ENCODE measurements at regions not wholly inside any gene's neighbourhood (a gene's known extent, or its start where the extent isn't known, plus 50 kb on each side); places are given as distances from the start of the nearest gene placed in this dataset.

DNA sequence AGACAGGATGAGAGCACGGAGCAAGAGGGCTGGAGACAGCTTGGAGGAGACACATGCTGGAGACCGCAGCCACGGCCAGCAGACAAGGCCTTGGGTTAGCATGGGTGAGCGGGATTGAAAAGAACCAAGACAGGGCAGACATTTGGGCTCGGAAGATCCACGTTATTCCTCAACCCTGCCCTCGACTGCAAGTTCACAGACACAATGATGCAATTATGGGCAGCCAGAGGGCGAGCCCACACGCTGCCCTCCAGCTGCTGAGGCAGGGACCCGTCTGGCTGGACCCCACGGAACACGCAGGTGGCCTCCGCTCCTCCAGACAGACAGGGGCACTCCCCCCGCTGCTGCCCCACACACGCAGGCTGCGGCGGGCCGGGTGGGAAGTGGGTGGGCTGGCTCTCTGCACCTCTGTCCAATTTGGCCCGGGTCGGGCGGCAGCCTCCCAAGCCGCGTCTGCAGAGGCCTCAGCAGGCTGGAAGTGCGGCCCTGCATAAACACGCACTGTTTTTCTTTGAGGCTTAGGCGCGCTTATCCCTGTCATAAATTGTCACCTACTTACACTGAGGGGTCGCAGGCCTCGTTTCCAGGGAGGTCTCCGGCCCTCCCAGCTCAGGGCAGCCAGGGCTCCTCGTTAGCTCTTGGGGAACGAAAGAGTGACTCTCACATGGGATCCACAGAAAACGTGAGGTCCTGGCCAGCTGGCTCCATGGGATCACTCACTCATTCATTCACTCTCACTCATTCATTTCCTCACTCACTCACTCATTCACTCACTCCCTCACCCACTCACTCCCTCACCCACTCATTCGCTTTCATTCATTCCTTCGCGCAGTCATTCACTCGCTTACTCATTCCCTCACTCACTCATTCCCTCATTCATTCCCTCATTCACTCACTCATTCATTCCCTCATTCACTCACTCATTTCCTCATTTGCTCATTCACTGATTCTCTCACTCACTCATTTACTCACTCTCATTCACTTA lies 303.9 kb downstream of the C16orf95 start:
- H2AFZ ChIP-seq, result no peak overlapping the region
- DNase-seq (ENCODE audit: low spot score), result no peak
- WGBS (ENCODE audit: low lambda C conversion rate, missing lambda C conversion rate), result 65% methylated on average over 37 of the region's 37 CpGs

DNA sequence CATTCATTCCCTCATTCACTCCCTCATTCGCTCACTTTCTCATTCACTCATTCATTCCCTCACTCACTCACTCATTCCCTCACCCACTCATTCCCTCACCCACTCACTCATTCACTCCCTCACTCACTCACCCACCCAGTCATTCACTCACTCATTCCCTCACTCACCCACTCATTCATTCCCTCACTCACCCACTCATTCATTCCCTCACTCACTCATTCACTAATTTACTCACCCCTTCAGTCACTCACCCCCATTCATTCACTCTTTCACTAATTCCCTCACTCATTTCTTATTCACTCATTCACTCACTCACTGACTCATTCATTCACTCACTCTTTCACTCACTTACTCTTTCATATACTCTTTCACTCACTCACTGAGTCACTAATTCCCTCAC lies 303.1 kb downstream of the C16orf95 start:
- 100% methylated on average over 1 of the region's 1 CpG for WGBS (ENCODE audit: low lambda C conversion rate, missing lambda C conversion rate)
- Histone ChIP-seq H3K4me1 (ENCODE audit: insufficient read depth) (no peaks in the 10 kb centered on the region), H3K9me3 (ENCODE audit: low read depth) (no peaks in the 10 kb centered on the region), H3K36me3 (replicated peaks; ENCODE audit: insufficient read depth, low read depth) (no peaks in the 10 kb centered on the region), H3K27me3 (no peaks in the 10 kb centered on the region), H3K4me3 (no peak overlapping the region), H2AFZ (no peak overlapping the region), H3K4me2 (no peak overlapping the region), H3K27ac (no peak overlapping the region), H4K20me1 (ENCODE audit: insufficient read depth, poor library complexity, severe bottlenecking) (no peaks in the 10 kb centered on the region), H3K9me2 (replicated peaks; ENCODE audit: insufficient read depth) (no peaks in the 10 kb centered on the region), H3K79me2 (no peaks in the 10 kb centered on the region)
- TF ChIP-seq EZH2phosphoT487 (IDR thresholded peaks at IDR 0.05; ENCODE audit: low read depth, severe bottlenecking, unreplicated experiment), result no peak
- no peak for TF ChIP-seq EZH2 (IDR thresholded peaks at IDR 0.05; ENCODE audit: borderline replicate concordance)
- TF ChIP-seq, protein P1, sequence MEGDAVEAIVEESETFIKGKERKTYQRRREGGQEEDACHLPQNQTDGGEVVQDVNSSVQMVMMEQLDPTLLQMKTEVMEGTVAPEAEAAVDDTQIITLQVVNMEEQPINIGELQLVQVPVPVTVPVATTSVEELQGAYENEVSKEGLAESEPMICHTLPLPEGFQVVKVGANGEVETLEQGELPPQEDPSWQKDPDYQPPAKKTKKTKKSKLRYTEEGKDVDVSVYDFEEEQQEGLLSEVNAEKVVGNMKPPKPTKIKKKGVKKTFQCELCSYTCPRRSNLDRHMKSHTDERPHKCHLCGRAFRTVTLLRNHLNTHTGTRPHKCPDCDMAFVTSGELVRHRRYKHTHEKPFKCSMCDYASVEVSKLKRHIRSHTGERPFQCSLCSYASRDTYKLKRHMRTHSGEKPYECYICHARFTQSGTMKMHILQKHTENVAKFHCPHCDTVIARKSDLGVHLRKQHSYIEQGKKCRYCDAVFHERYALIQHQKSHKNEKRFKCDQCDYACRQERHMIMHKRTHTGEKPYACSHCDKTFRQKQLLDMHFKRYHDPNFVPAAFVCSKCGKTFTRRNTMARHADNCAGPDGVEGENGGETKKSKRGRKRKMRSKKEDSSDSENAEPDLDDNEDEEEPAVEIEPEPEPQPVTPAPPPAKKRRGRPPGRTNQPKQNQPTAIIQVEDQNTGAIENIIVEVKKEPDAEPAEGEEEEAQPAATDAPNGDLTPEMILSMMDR (IDR thresholded peaks at IDR 0.05; ENCODE audit: poor library complexity), result no peak
- no peak for DNase-seq (ENCODE audit: low spot score)

More for the DNA sequence above, 303.9 kb downstream of the C16orf95 start:
- Histone ChIP-seq H3K36me3 (replicated peaks; ENCODE audit: insufficient read depth, low read depth) (no peaks in the 10 kb centered on the region), H3K4me2 (no peak overlapping the region), H3K27ac (no peak overlapping the region), H3K4me1 (ENCODE audit: insufficient read depth) (no peaks in the 10 kb centered on the region), H3K79me2 (no peaks in the 10 kb centered on the region), H3K9me2 (replicated peaks; ENCODE audit: insufficient read depth) (no peaks in the 10 kb centered on the region), H3K4me3 (no peak overlapping the region), H3K27me3 (no peaks in the 10 kb centered on the region), H4K20me1 (ENCODE audit: insufficient read depth, poor library complexity, severe bottlenecking) (no peaks in the 10 kb centered on the region), H3K9me3 (ENCODE audit: low read depth) (no peaks in the 10 kb centered on the region)
- TF ChIP-seq EZH2 (IDR thresholded peaks at IDR 0.05; ENCODE audit: borderline replicate concordance) (no peak), EZH2phosphoT487 (IDR thresholded peaks at IDR 0.05; ENCODE audit: low read depth, severe bottlenecking, unreplicated experiment) (no peak)
- TF ChIP-seq, protein P1 (IDR thresholded peaks at IDR 0.05; ENCODE audit: poor library complexity), result no peak

DNA sequence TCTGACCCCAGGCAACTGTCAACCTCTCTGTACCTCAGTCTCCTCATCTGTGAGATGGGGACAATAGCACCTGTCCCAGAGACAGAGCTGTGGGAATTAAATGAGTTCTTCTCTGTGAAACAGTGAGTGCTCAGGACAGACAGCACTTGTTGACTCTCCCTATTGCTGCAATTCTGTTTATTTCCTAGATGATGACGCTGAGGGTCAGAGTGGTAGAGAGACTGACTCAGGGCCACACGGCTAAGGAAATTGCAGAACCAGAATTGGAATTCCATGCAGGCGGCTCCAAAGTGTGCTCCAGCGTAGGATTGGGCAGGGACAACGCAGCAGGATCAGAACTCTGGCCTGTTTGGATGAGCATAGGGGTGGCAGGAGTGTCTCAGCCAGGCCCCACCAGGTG lies 302.2 kb downstream of the C16orf95 start:
- no peak overlapping the region for H3K27ac ChIP-seq
- no peak for DNase-seq (ENCODE audit: low spot score)
- WGBS (ENCODE audit: low lambda C conversion rate, missing lambda C conversion rate), result 98% methylated on average over 5 of the region's 5 CpGs

More for the DNA sequence above, 302.2 kb downstream of the C16orf95 start:
- no peak overlapping the region for H3K4me3 ChIP-seq
- no peaks in the 10 kb centered on the region for H3K27me3 ChIP-seq
- no peak overlapping the region for H2AFZ ChIP-seq
- no peaks in the 10 kb centered on the region for H3K36me3 ChIP-seq (replicated peaks; ENCODE audit: insufficient read depth, low read depth)
- no peaks in the 10 kb centered on the region for H3K4me1 ChIP-seq (ENCODE audit: insufficient read depth)
- H4K20me1 ChIP-seq (ENCODE audit: insufficient read depth, poor library complexity, severe bottlenecking), result no peaks in the 10 kb centered on the region
- H3K9me2 ChIP-seq (replicated peaks; ENCODE audit: insufficient read depth), result no peaks in the 10 kb centered on the region
- no peaks in the 10 kb centered on the region for H3K79me2 ChIP-seq
- H3K4me2 ChIP-seq, result no peak overlapping the region
- H3K9me3 ChIP-seq (ENCODE audit: low read depth), result no peaks in the 10 kb centered on the region
- TF ChIP-seq, protein P1 (IDR thresholded peaks at IDR 0.05; ENCODE audit: poor library complexity), result no peak
- TF ChIP-seq EZH2phosphoT487 (IDR thresholded peaks at IDR 0.05; ENCODE audit: low read depth, severe bottlenecking, unreplicated experiment) (no peak), EZH2 (IDR thresholded peaks at IDR 0.05; ENCODE audit: borderline replicate concordance) (no peak)

Data from hepatocyte (in vitro differentiated cells).